OCI-LY3 (cell line): ENCODE measurements at regions not wholly inside any gene's neighbourhood (a gene's known extent, or its start where the extent isn't known, plus 50 kb on each side); places are given as distances from the start of the nearest gene placed in this dataset.

Source experiments
- H2AFZ ChIP-seq: fragments of 200-600, 300-600 bp; shearing (Covaris generic); 2 replicates; pipeline ENCODE4 v1.6.0; 2014; ENCODE audit warnings: antibody characterized with exemption, low read depth, low read length
- H3K27ac ChIP-seq: fragments of 200-600, 300-600 bp; sonication (generic); 2 replicates; pipeline ENCODE4 v1.5.1; 2014; ENCODE audit warnings: mild to moderate bottlenecking, low read length, moderate library complexity, mixed read lengths
- H3K27me3 ChIP-seq: fragments of 200-600, 300-600 bp; sonication (generic); 2 replicates; pipeline ENCODE4 v1.6.1; 2014; ENCODE audit warnings: low read depth, low read length, mixed read lengths
- H3K36me3 ChIP-seq: fragments of 200-600, 300-600 bp; sonication (generic); replicated peaks from 2 replicates; pipeline ENCODE3; 2014; ENCODE audit warnings: low read depth, low read length, mixed read lengths
- H3K4me1 ChIP-seq: fragments of 300-600, 200-600 bp; sonication (generic); 2 replicates; pipeline ENCODE4 v1.6.1; 2014; ENCODE audit warnings: low read length, mixed read lengths
- H3K4me2 ChIP-seq: fragments of 200-600, 300-600 bp; sonication (generic); 2 replicates; pipeline ENCODE4 v1.6.1; 2014; ENCODE audit warnings: low read length, mixed read lengths
- H3K4me3 ChIP-seq: fragments of 300-600, 200-600 bp; sonication (generic); 2 replicates; pipeline ENCODE4 v1.5.1; 2014; ENCODE audit warnings: antibody characterized with exemption, mild to moderate bottlenecking, low read length, moderate library complexity
- H3K79me2 ChIP-seq: fragments of 300-600, 200-600 bp; shearing (Covaris generic); 2 replicates; pipeline ENCODE4 v1.6.1; 2014; ENCODE audit warnings: mild to moderate bottlenecking, low read length, mixed read lengths
- H3K9ac ChIP-seq: fragments of 300-600, 200-600 bp; shearing (Covaris generic); 2 replicates; pipeline ENCODE4 v1.6.0; 2014; ENCODE audit warnings: mild to moderate bottlenecking, low read length, moderate library complexity
- H3K9me3 ChIP-seq: fragments of 200-600, 300-600 bp; shearing (Covaris generic); 2 replicates; pipeline ENCODE4 v1.6.1; 2014; ENCODE audit warnings: low read length, mixed read lengths; ENCODE audit not compliant: insufficient read depth
- H4K20me1 ChIP-seq: fragments of 200-600, 300-600 bp; sonication (generic); 2 replicates; pipeline ENCODE4 v1.6.1; 2016; ENCODE audit warnings: low read length, mixed read lengths; ENCODE audit not compliant: insufficient read depth
- EZH2phosphoT487 ChIP-seq: fragments of 200-600 bp; shearing (Covaris generic); IDR thresholded peaks from 2 replicates; pipeline ENCODE4 v1.6.1; 2018; ENCODE audit warnings: antibody characterized with exemption, mixed run types, low read depth
- TF ChIP-seq, protein P1 (sequence below): fragments of 200-600, 300-600 bp; sonication (generic); IDR thresholded peaks from 2 replicates; pipeline ENCODE4 v1.5.1; 2014; ENCODE audit warnings: antibody characterized with exemption, low read length, low read depth

GRCh38 chr3:115251509-115251908 is 104.4 kb upstream of the ZBTB20 start:
- Histone ChIP-seq H3K4me3 (no peak overlapping the region), H3K9ac (no peak overlapping the region), H3K9me3 (no peaks in the 10 kb centered on the region), H3K27me3 (no peaks in the 10 kb centered on the region), H3K27ac (no peak overlapping the region), H3K79me2 (no peaks in the 10 kb centered on the region), H3K4me1 (no peaks in the 10 kb centered on the region), H2AFZ (no peak overlapping the region), H3K36me3 (no peaks in the 10 kb centered on the region), H4K20me1 (no peaks in the 10 kb centered on the region), H3K4me2 (no peak overlapping the region)
- TF ChIP-seq, protein P1, sequence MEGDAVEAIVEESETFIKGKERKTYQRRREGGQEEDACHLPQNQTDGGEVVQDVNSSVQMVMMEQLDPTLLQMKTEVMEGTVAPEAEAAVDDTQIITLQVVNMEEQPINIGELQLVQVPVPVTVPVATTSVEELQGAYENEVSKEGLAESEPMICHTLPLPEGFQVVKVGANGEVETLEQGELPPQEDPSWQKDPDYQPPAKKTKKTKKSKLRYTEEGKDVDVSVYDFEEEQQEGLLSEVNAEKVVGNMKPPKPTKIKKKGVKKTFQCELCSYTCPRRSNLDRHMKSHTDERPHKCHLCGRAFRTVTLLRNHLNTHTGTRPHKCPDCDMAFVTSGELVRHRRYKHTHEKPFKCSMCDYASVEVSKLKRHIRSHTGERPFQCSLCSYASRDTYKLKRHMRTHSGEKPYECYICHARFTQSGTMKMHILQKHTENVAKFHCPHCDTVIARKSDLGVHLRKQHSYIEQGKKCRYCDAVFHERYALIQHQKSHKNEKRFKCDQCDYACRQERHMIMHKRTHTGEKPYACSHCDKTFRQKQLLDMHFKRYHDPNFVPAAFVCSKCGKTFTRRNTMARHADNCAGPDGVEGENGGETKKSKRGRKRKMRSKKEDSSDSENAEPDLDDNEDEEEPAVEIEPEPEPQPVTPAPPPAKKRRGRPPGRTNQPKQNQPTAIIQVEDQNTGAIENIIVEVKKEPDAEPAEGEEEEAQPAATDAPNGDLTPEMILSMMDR: no peak
- TF ChIP-seq EZH2phosphoT487: no peak

DNA sequence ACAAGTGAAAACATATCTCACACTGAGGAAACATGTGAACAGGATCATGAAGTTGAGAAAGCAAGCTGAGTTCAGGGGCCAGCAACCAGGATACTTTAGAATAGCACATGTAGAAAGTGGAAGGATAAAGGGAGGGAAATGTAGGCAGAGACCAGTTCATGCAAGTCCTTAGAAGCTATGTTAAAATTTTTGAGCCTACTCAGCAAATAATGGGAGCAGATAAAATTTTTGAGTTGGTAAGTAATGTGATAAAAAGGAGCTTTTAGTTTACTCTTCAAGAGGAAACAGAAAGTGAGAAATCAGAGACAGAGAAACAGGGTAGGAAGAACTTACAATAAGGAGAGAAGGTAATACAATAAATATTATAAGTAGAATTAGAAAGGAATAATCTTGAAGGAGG is 105.6 kb upstream of the ZBTB20 start:
- no peak overlapping the region for H2AFZ ChIP-seq

GRCh38 chr3:115254492-115255196 is 107.6 kb upstream of the ZBTB20 start:
- no peaks in the 10 kb centered on the region for H3K4me1 ChIP-seq
- no peak overlapping the region for H3K27ac ChIP-seq
- no peak overlapping the region for H3K9ac ChIP-seq
- H3K27me3 ChIP-seq: no peaks in the 10 kb centered on the region
- no peak for TF ChIP-seq EZH2phosphoT487
- TF ChIP-seq, protein P1: no peak
- H3K4me3 ChIP-seq: no peak overlapping the region
- H3K36me3 ChIP-seq: no peaks in the 10 kb centered on the region
- H3K4me2 ChIP-seq: no peak overlapping the region
- no peaks in the 10 kb centered on the region for H3K79me2 ChIP-seq
- H2AFZ ChIP-seq: no peak overlapping the region
- no peaks in the 10 kb centered on the region for H4K20me1 ChIP-seq
- H3K9me3 ChIP-seq: no peaks in the 10 kb centered on the region

More for the DNA sequence above, 105.6 kb upstream of the ZBTB20 start:
- Histone ChIP-seq H3K27me3 (no peaks in the 10 kb centered on the region), H3K36me3 (no peaks in the 10 kb centered on the region), H3K27ac (no peak overlapping the region), H3K79me2 (no peaks in the 10 kb centered on the region), H3K9ac (no peak overlapping the region), H4K20me1 (no peaks in the 10 kb centered on the region), H3K4me2 (no peak overlapping the region), H3K4me1 (no peaks in the 10 kb centered on the region), H3K4me3 (no peak overlapping the region), H3K9me3 (no peaks in the 10 kb centered on the region)
- no peak for TF ChIP-seq EZH2phosphoT487
- TF ChIP-seq, protein P1: no peak

GRCh38 chr3:115255197-115255585 is 108.1 kb upstream of the ZBTB20 start:
- Histone ChIP-seq H3K4me3 (no peak overlapping the region), H4K20me1 (no peaks in the 10 kb centered on the region), H3K9ac (no peak overlapping the region), H3K4me2 (no peak overlapping the region), H3K9me3 (no peaks in the 10 kb centered on the region), H2AFZ (no peak overlapping the region), H3K27ac (no peak overlapping the region), H3K36me3 (no peaks in the 10 kb centered on the region), H3K79me2 (no peaks in the 10 kb centered on the region), H3K4me1 (no peaks in the 10 kb centered on the region), H3K27me3 (no peaks in the 10 kb centered on the region)
- TF ChIP-seq, protein P1: no peak
- no peak for TF ChIP-seq EZH2phosphoT487
